Ishikawa (cell line): ENCODE measurements at regions not wholly inside any gene's neighbourhood (a gene's known extent, or its start where the extent isn't known, plus 50 kb on each side); places are given as distances from the start of the nearest gene placed in this dataset.

Source experiments
- EP300 ChIP-seq: IDR thresholded peaks from 2 replicates; pipeline ENCODE4 v1.6.1; 2012; ENCODE audit warnings: borderline replicate concordance
- RAD21 ChIP-seq: IDR thresholded peaks from 2 replicates; pipeline ENCODE4 v1.6.1; 2012; ENCODE audit warnings: low read depth

DNA sequence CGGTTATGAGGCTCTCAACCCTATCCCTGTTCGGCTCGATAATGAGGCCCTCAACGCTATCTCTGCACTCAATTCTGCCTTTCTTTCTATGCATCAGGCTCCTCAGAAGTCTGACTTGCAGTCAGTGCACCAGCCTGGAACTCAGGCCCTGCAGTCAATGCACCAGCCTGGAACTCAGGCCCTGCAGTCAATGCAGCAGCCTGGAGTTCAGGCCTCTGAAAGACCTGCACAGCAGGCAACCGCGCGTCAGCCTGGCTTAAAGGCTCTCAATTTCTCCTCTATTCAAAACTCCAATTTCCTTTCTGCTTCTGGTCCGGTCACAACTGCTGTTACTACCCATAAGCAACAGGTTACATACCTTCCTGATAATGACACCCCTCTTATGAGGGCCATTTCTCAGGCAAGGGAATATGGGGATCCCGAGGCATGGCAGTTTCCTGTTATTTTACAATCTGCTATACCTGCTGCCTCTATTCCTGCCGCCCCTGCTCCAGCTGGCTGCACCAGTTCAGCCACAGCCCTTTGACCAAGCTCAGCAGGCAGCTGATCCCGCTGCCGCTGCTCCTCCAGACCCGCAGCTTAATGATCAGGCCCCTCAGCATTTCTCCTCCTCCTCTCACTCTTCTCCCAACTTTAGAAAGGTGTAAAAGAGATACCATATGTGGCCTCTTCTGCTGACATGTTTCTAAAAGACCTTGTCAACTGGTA, 933.6 kb upstream of the FANCL start:
- TF ChIP-seq EP300 (no peak), RAD21 (no peak)
